NCI-H2029 (cell line): ENCODE measurements at regions not wholly inside any gene's neighbourhood (a gene's known extent, or its start where the extent isn't known, plus 50 kb on each side); places are given as distances from the start of the nearest gene placed in this dataset.
"Not testable (repeated sequence)": the region's sequence is repeated elsewhere in the genome, so short reads cannot be mapped to it uniquely, and the experiment has no call there.

Experiments
- DNase-seq: peaks from one replicate; lab custom pipeline; 2025; lab: John Stamatoyannopoulos, UW

DNA sequence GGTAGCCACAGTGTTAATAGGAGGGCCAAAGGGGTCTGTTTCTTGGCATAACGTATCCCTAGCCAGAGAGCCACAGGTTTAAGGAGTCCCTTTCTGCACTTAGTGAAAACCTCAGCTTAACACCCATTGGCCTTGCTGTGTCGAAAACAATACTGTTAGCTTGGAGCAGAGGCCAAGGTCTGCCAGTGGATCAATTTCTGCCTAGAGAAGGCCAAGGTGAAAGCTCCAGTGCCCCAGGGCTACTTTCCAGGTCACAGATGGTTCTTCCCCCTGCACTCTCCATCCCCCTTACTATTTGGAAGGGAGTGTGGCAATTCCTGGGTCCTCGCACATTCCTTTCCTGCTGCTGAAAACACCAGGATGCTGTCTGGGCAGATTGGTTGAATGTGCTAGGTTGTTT, 74.8 kb upstream of the TNP1 start:
- DNase-seq: no peak

DNA sequence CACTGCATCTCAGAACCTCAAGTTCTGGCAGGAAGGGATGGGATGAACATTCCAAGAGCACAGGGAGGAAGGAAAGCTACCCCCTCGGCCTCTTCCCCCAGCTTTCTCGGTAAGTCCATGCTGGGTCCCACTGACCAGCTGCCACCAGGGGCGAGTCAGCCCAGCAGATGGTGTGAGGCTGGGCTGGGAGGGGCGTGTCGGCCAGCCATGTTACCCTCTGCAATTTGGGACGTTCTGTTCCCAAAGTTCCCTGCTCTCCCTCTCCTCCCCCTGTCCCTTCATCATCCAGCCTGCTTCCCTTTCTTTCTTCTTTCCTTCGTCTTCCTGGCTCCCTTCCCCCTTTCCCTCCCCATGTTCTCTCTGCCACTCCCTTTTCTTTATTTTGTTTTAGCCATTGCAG, 74.3 kb upstream of the TNP1 start:
- no peak for DNase-seq

DNA sequence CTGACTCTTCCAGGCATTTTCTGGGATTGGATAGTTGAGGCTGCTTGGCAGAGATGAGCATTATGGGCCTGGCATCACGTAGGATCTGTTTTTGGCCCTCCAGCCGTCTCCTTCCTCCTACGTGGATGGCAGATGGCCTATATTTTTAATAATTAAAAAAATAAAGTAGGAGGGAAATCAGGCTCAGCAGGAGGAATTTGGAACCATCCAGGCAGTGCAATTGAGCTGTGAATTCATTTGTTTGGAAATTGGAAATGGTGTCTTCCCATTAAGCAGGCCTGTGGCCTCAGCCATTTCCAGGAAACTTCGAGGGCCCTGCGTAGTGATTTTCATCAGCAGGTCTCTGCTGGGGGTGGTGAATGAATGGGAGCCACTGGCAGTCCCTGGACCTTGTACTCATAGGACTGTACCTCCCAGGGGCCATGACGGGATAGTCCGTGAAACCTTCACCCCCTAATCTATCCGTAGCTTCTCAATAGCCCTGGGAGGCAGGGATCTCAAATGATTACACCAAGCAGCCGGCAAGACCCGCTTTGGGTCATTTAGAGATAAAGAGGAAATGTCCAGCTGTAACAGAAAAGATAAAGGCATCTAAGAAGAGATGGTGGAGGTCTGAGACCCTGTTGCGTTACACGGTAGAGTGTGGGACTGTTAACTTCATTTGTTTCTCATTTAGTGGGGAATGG, 73.1 kb upstream of the TNP1 start:
- DNase-seq: no peak

GRCh38 chr2:216932113-216932862, 72.4 kb upstream of the TNP1 start:
- DNase-seq: no peak

DNA sequence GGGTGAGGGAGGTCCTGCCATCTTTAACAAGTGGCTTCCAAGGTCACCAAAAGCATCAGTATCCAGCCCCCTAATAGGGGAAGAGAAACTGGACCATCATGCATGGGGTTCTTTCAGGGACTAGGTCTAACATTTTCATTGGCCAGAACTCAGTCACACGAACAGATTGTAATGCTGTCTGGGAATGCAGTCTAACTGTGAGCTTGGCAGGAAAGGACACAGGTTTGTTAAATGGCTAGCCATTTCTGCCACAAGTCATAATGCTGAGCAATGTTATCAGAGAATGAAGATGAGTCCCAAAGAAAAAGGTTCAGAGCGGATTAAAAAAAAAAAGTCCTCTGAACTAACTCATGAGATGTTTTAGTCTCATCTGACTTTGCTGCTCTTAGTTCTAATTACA, 70.9 kb upstream of the TNP1 start:
- DNase-seq: no peak

GRCh38 chr2:216929338-216929737, 69.5 kb upstream of the TNP1 start:
- DNase-seq: not testable (repeated sequence)

GRCh38 chr2:216927163-216927562, 67.3 kb upstream of the TNP1 start:
- no peak for DNase-seq

DNA sequence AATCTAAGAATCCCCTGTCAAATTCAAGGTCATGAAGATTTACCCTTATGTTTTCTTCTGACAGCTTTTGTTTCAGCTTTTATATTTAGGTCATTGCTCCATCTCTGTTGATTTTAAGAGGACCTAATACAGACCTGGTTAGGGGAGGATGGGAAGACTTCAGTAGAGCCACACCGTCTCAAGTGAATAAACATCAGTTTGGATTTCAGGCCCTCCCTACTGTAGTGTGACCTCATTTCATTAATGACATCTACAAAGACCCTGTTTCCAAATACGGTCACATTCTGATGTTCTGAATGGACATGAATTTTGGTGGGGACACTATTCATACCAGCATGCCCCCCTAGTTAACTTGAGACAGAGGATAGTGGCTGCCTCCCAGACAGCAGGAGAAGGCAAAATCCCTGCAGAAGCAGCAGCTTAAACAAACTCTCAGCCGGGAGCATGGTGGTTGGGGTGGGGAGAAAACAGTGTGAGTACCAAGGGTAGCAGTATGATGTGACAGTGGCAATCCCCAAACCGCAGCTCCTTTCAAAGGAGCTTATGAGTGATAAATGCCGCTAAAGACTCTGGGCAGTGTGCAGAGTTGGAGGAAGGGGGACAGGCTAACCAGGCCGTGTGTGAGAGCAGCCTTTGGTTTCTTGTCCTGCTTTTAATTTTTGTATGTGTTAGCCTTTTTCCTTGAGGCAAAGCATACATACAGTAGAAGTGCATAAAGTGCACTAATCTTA, 65.9 kb upstream of the TNP1 start:
- no peak for DNase-seq

DNA sequence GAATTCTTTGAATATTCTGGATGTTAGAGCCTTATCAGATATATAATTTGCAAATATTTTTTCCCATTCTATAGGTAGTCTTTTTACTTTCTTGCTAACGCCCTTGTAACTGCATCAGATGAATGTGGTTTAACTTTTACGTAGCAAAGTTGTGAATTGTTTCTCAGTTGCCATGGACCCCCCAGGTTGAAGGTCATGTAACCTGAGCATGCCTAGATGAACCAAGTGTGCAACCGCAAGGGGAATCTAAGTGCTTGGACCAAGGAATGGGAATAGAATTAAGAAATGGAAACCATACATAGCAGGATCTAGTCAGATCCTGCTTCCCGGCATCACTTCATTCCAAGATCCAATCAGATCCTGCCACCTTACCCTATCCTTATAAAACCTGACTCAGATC, 65.1 kb upstream of the TNP1 start:
- no peak for DNase-seq

DNA sequence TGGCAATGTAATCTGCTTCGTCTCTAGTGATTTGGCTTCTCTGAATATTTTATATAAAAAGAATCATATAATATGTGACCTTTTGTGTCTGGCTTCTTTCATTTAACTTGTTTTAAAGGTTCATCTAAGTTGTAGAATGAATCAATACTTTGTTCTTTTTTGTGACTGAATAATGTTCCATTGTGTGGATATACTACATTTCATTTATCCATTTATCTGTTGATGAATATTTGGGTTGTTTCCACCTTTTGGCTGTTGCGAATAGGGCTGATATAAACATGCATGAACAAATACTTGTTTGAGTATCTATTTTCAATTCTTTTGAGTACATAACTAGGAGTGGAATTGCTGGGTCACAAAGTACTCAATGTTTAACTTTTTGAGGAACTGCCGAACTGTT, 63.8 kb upstream of the TNP1 start:
- no peak for DNase-seq

DNA sequence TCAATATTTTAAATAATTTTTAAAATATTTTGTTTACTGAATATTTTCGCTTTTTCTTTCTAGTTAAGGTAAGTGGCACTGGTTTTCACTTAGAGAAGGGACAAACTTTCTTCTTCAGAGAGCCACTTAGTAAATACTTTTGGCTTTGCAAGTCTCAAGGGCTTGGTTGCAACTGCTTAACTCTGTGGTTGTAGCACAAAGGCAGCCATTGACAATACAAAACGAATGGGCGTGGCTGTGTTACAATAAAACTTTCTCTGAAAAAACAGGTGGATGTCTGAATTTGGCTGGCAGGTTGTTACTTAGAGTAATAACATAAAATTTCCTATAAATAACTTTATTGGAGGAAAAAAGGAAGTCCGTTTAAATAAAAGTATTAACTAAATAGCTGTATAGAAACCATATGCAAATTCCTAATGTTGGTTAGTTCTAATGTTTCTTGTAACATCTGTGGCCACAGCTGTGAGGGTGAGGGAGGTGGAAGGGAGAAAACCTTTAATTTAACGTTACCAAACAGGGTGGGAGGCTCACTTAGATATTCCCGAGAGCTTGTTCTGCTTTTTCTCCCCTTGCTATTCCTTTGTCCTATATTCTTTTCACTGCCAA, 62.4 kb upstream of the TNP1 start:
- no peak for DNase-seq

GRCh38 chr2:216920937-216921456, 61.1 kb upstream of the TNP1 start:
- no peak for DNase-seq

GRCh38 chr2:216920143-216920876, 60.4 kb upstream of the TNP1 start:
- DNase-seq: no peak

- DNase-seq: peak; percentile 15
These were observed 58.3 kb upstream of the TNP1 start for GRCh38 chr2:216918088-216918680.

GRCh38 chr2:216916956-216917650, 57.2 kb upstream of the TNP1 start:
- no peak for DNase-seq

GRCh38 chr2:216915557-216916150, 55.8 kb upstream of the TNP1 start:
- no peak for DNase-seq

GRCh38 chr2:216914491-216914890, 54.6 kb upstream of the TNP1 start:
- no peak for DNase-seq

GRCh38 chr2:216911886-216912285, 52.0 kb upstream of the TNP1 start:
- no peak for DNase-seq

- DNase-seq: no peak
These were observed 51.1 kb upstream of the TNP1 start for GRCh38 chr2:216911008-216911407.

GRCh38 chr2:216909541-216910210, 49.8 kb upstream of the TNP1 start:
- no peak for DNase-seq
